T-helper 1 cell (primary cell): ENCODE measurements at regions not wholly inside any gene's neighbourhood (a gene's known extent, or its start where the extent isn't known, plus 50 kb on each side); places are given as distances from the start of the nearest gene placed in this dataset.

Experiments
- DNase-seq, 5 donors: peaks; one replicate each; pipeline ENCODE4 v3.0.0-alpha.2; 2012 to 2020

- no peak for DNase-seq
Measured at GRCh38 chr16:35686595-35686994, 2227.2 kb downstream of the TP53TG3F start.

DNA sequence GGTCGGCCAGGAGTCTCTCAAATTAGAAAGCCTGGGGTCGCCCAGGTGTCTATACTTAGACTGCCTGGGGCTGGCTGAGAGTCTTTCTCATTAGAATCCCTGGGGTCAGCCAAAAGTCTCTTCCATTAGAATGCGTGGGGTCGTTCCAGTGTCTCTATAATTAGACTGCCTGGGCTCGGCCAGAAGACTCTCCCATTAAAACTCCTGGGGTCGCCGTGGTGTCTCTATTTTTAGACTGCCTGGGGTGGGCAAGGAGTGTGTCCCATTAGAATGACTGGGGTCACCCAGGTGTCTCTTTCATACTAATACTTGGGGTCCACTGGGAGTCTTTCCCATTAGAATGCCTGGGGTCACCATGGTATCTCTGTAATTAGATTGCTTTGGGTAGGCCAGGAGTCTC is 2227.7 kb downstream of the TP53TG3F start:
- DNase-seq = no peak

DNA sequence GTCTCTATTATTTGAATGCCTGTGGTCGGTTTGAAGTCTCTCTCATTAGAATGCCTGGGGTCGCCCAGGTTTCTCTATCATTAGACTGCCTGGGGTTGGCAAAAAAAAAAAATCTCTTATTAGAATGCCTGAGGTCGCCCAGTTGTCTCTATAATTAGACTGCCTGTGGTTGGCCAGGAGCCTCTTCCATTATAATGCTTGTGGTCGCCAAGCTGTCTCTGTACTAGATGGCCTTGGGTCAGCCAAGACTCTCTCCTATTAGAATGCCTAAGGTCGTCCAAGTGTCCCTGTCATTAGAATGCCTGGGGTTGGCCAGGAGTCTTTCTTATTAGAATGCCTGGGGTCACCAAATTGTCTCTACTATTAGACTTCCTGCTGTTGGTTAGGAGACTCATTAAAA is 2228.4 kb downstream of the TP53TG3F start:
- DNase-seq = no peak

- DNase-seq = no peak
Measured at GRCh38 chr16:35689764-35690163, 2230.4 kb downstream of the TP53TG3F start.

DNA sequence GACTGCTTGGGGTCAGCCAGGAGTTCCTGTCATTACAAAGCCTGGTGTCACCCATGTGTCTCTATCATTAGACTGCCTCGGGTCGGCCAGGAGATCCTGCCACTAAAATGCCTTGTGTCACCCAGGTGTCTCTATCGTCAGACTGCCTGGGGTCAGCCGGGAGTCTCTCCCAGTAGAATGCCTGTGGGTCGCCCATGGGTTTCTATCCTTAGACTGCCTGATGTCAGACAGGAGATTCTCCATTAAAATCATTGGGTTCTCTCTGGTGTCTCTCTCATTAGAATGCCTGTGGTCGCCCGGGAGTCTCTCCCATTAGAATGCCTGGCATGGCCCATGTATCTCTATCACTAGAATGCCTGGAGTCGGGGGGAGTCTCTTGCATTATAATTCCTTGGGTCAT is 2231.0 kb downstream of the TP53TG3F start:
- no peak for DNase-seq

DNA sequence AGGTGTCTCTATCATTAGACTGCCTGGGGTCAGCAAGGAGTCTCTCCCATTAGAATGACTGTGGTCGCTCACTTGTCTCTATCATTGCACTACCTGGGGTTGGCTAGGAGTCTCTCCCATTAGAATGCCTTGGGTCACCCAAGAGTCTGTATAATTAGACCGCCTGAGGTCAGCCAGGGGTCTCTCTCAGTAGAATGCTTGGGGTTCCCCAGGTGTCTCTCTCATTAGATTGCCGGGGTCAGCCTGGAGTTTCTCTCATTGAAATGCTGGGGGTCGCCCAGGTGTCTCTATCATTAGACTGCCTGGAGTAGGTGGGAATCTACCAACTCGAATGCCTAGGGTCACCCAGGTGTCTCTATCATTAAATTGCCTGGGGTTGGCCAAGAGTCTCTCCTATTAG is 2231.6 kb downstream of the TP53TG3F start:
- no peak for DNase-seq

DNA sequence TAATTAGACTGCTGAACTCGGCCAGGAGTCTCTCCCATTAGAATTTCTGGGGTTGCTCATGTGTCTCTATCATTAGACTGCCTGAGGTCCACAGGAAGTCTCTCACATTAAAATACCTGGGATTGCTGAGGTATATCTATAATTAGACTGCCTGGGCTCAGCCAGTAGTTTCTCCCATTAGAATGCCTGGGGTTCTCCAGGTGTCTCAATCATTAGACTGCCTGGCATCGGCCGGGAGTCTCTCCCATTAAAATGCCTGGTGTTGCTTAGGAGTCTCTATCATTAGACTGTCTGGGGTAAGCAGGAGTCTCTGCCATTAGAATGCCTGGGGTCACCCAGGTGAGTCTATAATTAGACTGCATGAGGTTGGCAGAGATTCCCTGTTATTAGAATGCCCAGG is 2233.4 kb downstream of the TP53TG3F start:
- no peak for DNase-seq

GRCh38 chr16:35706901-35707300 is 2247.5 kb downstream of the TP53TG3F start:
- no peak for DNase-seq

DNA sequence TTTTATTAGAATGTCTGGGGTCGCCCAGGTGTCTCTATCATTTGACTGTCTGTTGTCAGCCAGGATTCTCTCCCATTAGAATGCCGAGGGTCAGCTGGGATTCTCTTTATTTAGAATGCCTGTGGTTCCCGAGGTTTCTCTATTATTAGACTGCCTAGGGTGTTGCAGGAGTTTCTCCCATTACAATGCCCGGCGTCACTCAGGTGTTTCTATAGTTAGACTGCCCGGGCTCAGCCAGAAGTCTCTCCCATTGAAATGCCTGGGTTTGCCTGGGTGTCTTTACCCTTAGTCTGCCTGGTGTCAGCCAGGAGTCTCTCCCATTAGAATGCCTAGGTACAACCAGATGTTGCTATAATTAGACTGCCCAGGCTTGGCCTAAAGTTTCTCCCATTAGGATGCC is 2252.0 kb downstream of the TP53TG3F start:
- DNase-seq = no peak

DNA sequence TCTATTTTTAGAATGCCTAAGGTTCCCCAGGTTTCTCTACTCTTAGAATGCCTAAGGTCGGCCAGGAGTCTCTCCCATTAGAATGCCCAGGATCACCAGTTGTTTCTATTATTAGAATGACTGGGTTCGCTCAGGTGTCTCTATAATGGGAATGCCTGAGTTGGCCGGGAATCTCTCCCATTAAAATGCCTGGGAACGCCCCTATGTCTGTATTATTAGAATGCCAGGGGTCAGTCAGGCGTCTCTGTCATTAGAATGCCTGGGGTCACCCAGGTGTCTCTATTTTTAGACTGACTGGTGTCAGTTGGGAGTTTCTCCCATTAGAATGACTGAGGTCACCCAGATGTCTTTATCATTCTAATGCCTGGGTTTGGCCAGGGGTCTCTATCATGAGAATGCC is 2252.5 kb downstream of the TP53TG3F start:
- no peak for DNase-seq

- no peak for DNase-seq
Measured at GRCh38 chr16:35713762-35714650, 2254.6 kb downstream of the TP53TG3F start.

DNA sequence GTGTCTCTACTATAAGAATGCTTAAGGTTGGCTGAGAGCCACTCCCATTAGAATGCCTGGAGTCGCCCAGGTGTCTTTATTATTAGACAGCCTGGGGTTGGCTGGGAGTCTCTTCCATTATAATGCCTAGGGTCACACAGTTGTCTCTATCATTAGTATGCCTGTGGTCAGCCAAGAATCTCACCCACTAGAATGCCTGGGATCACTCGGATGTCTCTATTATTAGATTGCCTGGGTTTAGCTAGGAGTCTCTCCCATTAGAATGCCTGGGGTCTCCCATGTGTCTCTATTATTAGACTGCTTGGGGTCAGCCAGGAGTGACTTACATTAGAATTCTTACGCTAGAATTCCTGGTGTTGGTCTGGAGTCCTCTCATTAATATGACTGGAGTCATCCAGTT is 2255.3 kb downstream of the TP53TG3F start:
- no peak for DNase-seq

GRCh38 chr16:35724551-35724950 is 2265.1 kb downstream of the TP53TG3F start:
- DNase-seq = no peak

DNA sequence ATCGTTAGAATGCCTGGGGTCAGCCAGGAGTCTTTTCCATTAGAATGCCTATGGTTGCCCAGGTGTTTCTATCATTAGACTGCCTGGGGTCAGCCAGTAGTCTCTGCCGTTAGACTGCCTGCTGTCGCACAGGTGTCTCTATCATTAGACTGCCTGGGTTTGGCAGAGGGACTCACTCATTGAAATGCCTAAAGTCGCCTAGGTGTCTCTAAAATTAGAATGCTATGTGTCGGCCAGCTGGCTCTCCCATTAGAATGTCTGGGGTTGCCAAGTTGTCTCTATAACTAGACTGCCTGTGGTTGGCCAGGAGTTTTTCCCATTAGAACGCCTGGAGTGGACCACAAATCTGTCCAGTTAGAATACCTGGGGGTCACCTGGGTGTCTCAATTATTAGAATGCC is 2266.5 kb downstream of the TP53TG3F start:
- DNase-seq = no peak

DNA sequence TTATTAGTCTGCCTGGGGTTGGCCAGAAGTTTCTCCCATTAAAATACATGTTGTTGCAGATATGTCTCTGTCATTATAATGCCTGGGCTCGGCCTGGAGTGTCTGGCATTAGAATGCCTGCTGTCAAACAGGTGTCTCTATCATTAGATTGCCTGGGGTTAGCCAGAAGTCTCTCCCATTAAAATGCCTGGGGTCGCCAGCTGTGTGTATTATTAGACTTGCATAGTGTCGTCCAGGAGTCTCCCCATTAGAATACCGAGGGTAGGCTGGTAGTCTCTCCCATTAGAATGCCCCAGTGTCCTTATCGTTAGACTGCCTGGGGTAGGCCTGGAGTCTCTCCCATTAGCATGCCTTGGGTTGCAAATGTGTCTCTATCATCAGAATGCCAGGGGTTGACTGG is 2270.8 kb downstream of the TP53TG3F start:
- no peak for DNase-seq

DNA sequence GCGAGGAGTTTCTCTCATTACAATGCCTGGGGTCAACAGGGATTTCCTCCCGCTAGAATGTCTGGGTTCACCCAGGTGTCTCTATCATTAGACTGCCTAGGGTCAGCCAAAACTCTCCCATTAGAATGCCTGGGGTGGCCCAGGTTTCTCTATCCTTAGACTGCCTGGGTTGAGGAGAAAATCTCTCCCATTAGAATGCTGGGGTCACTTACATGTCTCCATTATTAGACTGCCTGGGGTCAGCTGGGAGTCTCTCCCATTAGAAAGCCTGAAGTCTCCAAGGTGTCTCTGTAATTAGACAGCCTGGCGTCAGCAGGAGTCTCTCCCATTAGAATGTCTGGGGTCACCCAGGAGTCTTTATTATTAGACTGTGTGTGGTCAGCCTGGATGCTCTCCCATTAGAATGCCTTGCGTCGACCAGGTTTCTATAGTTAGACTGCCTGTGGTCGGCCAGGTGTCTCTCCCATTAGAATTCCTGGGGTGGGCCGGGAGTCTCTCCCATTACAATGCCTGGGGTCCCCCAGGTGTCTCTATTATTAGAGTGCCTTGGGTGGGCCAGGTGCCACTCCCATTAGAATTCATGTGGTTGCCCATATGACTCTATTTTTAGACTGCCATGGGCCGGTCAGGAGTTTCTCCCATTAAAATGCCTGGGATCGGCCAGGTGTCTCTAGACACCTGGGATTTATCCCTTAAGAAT is 2272.1 kb downstream of the TP53TG3F start:
- DNase-seq = no peak

DNA sequence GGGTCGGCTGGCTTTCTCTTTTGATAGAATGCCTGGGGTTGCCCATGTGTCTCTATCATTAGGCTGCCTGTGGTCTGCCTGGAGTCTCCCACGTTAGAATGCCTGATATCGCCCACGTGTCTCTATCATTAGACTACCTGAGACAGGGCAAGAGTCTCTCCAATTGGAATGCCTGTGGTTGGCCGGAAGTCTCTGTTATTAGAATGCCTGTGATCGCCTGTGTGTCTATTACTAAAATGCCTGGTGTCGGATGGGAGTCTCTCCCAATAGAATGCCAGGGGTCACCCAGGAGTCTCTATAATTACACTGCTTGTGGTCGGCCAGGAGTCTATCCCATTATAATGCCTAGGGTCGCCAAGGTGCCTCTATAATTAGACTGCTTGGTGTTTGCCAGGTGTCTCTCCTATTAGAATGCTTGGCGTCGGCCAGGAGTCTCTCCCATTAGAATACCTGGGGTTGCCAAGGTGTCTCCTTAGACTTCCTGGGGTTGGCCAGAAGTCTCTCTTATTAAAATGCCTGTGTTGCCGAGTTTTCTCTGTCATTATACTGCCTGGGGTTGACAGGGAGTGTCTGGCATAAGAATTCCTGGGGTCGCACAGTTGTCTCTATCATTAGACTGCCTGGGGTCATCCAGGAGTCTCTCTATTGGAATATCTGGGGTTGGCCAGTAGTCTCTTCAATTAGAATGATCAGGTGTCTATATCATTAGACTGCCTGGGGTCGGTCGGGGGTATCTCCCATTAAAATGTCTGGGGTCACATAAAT is 2272.8 kb downstream of the TP53TG3F start:
- no peak for DNase-seq

DNA sequence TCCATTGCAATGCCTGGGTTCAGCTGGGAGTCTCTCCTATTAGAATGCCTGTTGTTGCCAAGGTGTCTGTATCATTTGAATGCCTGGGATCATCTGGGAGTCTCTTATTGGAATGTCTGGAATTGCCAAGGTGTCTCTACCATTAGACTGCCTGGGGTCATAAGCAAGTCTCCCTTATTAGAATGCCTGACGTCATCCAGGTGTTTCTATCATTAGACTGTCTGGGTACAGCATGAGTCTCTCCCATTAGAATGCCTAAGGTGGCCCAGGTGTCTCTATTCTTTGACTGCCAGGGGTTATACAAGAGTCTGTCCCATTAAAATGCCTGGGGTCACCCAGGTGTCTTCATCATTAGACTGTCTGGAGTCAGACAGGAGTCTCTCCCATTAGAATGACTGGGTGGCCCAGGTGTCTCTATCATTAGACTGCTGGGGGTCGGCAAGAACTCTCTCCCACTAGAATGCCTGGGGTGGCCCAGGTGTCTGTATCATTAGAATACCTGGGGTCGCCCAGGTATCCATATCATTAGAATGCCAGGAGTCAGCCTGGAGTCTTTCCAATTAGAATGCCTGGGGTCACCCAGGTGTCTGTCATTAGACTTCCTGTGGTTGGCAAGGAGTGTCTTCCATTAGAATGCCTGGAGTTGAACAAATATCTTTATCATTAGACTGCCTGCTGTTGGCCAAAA is 2274.0 kb downstream of the TP53TG3F start:
- no peak for DNase-seq

- no peak for DNase-seq
Measured at GRCh38 chr16:35733971-35734702, 2274.7 kb downstream of the TP53TG3F start.

GRCh38 chr16:35734728-35735402 is 2275.5 kb downstream of the TP53TG3F start:
- no peak for DNase-seq
